OCI-LY7 (cell line): ENCODE measurements at regions not wholly inside any gene's neighbourhood (a gene's known extent, or its start where the extent isn't known, plus 50 kb on each side); places are given as distances from the start of the nearest gene placed in this dataset.

Source experiments
- BruUV-seq: library from RNA; stranded (reverse); fragments of 400-500 nt; replicated peaks from 2 replicates; lab custom pipeline; 2021; lab: Mats Ljungman, UMichigan
- CTCF ChIA-PET: fragments of 300-600 bp; sonication (Branson Sonifier 250); formaldehyde crosslinking; loops from one replicate; lab custom pipeline; 2022; ENCODE audit warnings: antibody characterized with exemption; ENCODE audit not compliant: unreplicated experiment; lab: Charles Lee
- POLR2A ChIA-PET: fragments of 300-600 bp; sonication (Branson Sonifier 250); formaldehyde crosslinking; loops from one replicate; lab custom pipeline; 2022; ENCODE audit warnings: antibody characterized with exemption; lab: Charles Lee
- DNase-seq: peaks from one replicate; pipeline ENCODE4 v3.0.0-alpha.2; 2015; ENCODE audit warnings: low spot score
- H2AFZ ChIP-seq: fragments of 200-600 bp; sonication (generic), shearing (Covaris generic); 2 replicates; pipeline ENCODE4 v1.6.1; 2014; ENCODE audit warnings: mild to moderate bottlenecking, antibody characterized with exemption, low read length, moderate library complexity
- H3K27ac ChIP-seq: fragments of 200-600 bp; sonication (generic); 2 replicates; pipeline ENCODE4 v1.5.1; 2014; ENCODE audit warnings: mixed run types, low read depth, mild to moderate bottlenecking, moderate library complexity, low read length, inconsistent platforms; ENCODE audit not compliant: poor library complexity, severe bottlenecking
- H3K36me3 ChIP-seq: fragments of 200-600 bp; sonication (generic); 2 replicates; pipeline ENCODE4 v1.6.1; 2014; ENCODE audit warnings: mild to moderate bottlenecking, antibody characterized with exemption, low read length, moderate library complexity, mixed read lengths; ENCODE audit not compliant: insufficient read depth
- H3K4me1 ChIP-seq: fragments of 200-600 bp; sonication (generic); 2 replicates; pipeline ENCODE4 v1.5.1; 2014; ENCODE audit warnings: mild to moderate bottlenecking, low read length; ENCODE audit not compliant: insufficient read depth, poor library complexity, severe bottlenecking
- H3K4me2 ChIP-seq: fragments of 200-600 bp; sonication (generic); 2 replicates; pipeline ENCODE4 v1.6.1; 2014; ENCODE audit warnings: mild to moderate bottlenecking, low read length
- H3K4me3 ChIP-seq: fragments of 200-600 bp; sonication (generic); 2 replicates; pipeline ENCODE4 v1.5.1; 2014; ENCODE audit warnings: mild to moderate bottlenecking, low read depth, low read length; ENCODE audit not compliant: poor library complexity, severe bottlenecking
- H3K79me2 ChIP-seq: fragments of 200-600 bp; sonication (generic); 2 replicates; pipeline ENCODE4 v1.6.1; 2016; ENCODE audit warnings: low read depth, mild to moderate bottlenecking, low read length, moderate library complexity, mixed read lengths; ENCODE audit not compliant: insufficient read depth
- H3K9me2 ChIP-seq: fragments of 200-600 bp; sonication (generic); 2 replicates; pipeline ENCODE4 v1.6.1; 2016; ENCODE audit warnings: mild to moderate bottlenecking, low read length, mixed read lengths; ENCODE audit not compliant: insufficient read depth
- H3K9me3 ChIP-seq: fragments of 200-600 bp; sonication (generic); 2 replicates; pipeline ENCODE4 v1.6.1; 2014; ENCODE audit warnings: mild to moderate bottlenecking, mixed run types, low read length, mixed read lengths
- H4K20me1 ChIP-seq: fragments of 200-600 bp; sonication (generic); 2 replicates; pipeline ENCODE4 v1.6.1; 2014; ENCODE audit warnings: mild to moderate bottlenecking, antibody characterized with exemption, low read length, moderate library complexity, mixed read lengths; ENCODE audit not compliant: insufficient read depth
- EZH2phosphoT487 ChIP-seq: fragments of 200-600 bp; sonication (generic); IDR thresholded peaks from 2 replicates; pipeline ENCODE4 v1.6.1; 2018; ENCODE audit warnings: low read depth, borderline replicate concordance, mild to moderate bottlenecking, mixed run types, antibody characterized with exemption, low read length, moderate library complexity, mixed read lengths
- intact Hi-C: fragments of 100-400 bp; cut with micrococcal nuclease; formaldehyde crosslinking; loops from one replicate; pipeline ENCODE4 v1.10.0; 2022; ENCODE audit not compliant: unreplicated experiment
- TF ChIP-seq, protein P1 (sequence below): fragments of 200-600 bp; sonication (generic); conservative IDR thresholded peaks from 2 replicates; pipeline ENCODE4 v1.5.1; 2014; ENCODE audit warnings: mild to moderate bottlenecking, antibody characterized with exemption, low read length, moderate library complexity, mixed read lengths

DNA sequence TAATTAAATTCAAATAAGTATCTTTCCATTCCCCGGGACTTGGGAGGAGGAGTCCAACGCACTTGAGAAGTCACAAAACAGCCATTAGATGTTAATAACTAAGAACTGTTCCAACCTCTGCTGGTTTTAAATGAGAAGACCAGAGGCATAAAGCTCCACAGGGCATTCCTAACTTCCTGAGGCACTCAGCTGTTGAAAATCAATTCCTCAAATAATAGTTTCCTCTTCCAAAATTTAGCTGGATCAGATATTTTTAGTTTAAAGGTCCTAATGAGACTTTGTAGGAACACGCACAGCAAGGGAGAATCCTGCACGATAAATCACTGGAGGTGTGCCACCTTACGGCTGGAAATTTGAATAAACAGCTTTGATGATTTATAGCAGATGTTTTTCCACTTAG, 504.3 kb upstream of the ZFP42 start:
- Histone ChIP-seq H3K9me3 (no peaks in the 10 kb centered on the region), H3K79me2 (no peaks in the 10 kb centered on the region), H3K36me3 (no peaks in the 10 kb centered on the region), H4K20me1 (no peaks in the 10 kb centered on the region), H3K4me1 (no peaks in the 10 kb centered on the region), H3K9me2 (no peaks in the 10 kb centered on the region), H2AFZ (no peak overlapping the region), H3K27ac (no peak overlapping the region), H3K4me3 (no peak overlapping the region), H3K4me2 (no peak overlapping the region)
- intact Hi-C loops, result no loop called here
- TF ChIP-seq, protein P1, sequence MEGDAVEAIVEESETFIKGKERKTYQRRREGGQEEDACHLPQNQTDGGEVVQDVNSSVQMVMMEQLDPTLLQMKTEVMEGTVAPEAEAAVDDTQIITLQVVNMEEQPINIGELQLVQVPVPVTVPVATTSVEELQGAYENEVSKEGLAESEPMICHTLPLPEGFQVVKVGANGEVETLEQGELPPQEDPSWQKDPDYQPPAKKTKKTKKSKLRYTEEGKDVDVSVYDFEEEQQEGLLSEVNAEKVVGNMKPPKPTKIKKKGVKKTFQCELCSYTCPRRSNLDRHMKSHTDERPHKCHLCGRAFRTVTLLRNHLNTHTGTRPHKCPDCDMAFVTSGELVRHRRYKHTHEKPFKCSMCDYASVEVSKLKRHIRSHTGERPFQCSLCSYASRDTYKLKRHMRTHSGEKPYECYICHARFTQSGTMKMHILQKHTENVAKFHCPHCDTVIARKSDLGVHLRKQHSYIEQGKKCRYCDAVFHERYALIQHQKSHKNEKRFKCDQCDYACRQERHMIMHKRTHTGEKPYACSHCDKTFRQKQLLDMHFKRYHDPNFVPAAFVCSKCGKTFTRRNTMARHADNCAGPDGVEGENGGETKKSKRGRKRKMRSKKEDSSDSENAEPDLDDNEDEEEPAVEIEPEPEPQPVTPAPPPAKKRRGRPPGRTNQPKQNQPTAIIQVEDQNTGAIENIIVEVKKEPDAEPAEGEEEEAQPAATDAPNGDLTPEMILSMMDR, result no peak
- no peak for TF ChIP-seq EZH2phosphoT487
- CTCF ChIA-PET, result no interaction called here
- DNase-seq, result no peak
- no TSS peak for BruUV-seq
- POLR2A ChIA-PET, result interaction anchor here (0.6 kb wide), 1 partner anchor 1010 kb away, joined by 3 read pairs; no protein-coding TSS in a partner anchor

- Histone ChIP-seq H3K36me3 (no peaks in the 10 kb centered on the region), H3K4me1 (no peaks in the 10 kb centered on the region), H4K20me1 (no peaks in the 10 kb centered on the region), H3K4me2 (no peak overlapping the region), H2AFZ (no peak overlapping the region), H3K27ac (no peak overlapping the region), H3K79me2 (no peaks in the 10 kb centered on the region), H3K9me2 (no peaks in the 10 kb centered on the region), H3K9me3 (no peaks in the 10 kb centered on the region), H3K4me3 (no peak overlapping the region)
- no peak for DNase-seq
- intact Hi-C loops, result no loop called here
- ChIA-PET CTCF (no interaction called here), POLR2A (no interaction called here)
- BruUV-seq, result no TSS peak
- TF ChIP-seq, protein P1, result no peak
- no peak for TF ChIP-seq EZH2phosphoT487
Measured at GRCh38 chr4:187491959-187492358, 503.6 kb upstream of the ZFP42 start.

GRCh38 chr4:187493661-187494060, 501.9 kb upstream of the ZFP42 start:
- H3K27ac ChIP-seq, result no peak overlapping the region
- no peaks in the 10 kb centered on the region for H3K36me3 ChIP-seq
- H4K20me1 ChIP-seq, result no peaks in the 10 kb centered on the region
- H3K9me2 ChIP-seq, result no peaks in the 10 kb centered on the region
- intact Hi-C loops, result no loop called here
- H3K4me2 ChIP-seq, result no peak overlapping the region
- H3K4me1 ChIP-seq, result no peaks in the 10 kb centered on the region
- BruUV-seq, result no TSS peak
- POLR2A ChIA-PET, result no interaction called here
- CTCF ChIA-PET, result no interaction called here
- DNase-seq, result no peak
- no peaks in the 10 kb centered on the region for H3K79me2 ChIP-seq
- H2AFZ ChIP-seq, result no peak overlapping the region
- no peaks in the 10 kb centered on the region for H3K9me3 ChIP-seq
- H3K4me3 ChIP-seq, result no peak overlapping the region
- TF ChIP-seq, protein P1, result no peak
- no peak for TF ChIP-seq EZH2phosphoT487
